Right lobe of liver (tissue), 4 donors: ENCODE measurements at regions not wholly inside any gene's neighbourhood (a gene's known extent, or its start where the extent isn't known, plus 50 kb on each side); places are given as distances from the start of the nearest gene placed in this dataset.

Source experiments
- CTCF ChIP-seq, 4 donors: fragments of 200-600 bp in 3 of 4; fragments of 450-650 bp in 1 of 4; IDR thresholded peaks; one replicate each; pipeline versions ENCODE4 v1.5.1 to v1.8.0; 2016 to 2022; ENCODE audit warnings: antibody characterized with exemption in 4 of 4, mild to moderate bottlenecking in 2 of 4
- POLR2A ChIP-seq: fragments of 450-650 bp; IDR thresholded peaks from one replicate; pipeline ENCODE4 v1.6.1; 2017; ENCODE audit warnings: antibody characterized with exemption, mild to moderate bottlenecking
- donor health status: DM: no; HTN: no; CAD: no.
- donor health status: DM: no; HTN: no; CAD: no.
- donor health status: DM: no; HTN: yes; CAD: no.

- TF ChIP-seq POLR2A (no peak), CTCF (IDR thresholded peaks at IDR 0.05) (no peak)
Observed at GRCh38 chr6:9982215-9982614, 432.7 kb downstream of the TFAP2A start.
